Mesendoderm (in vitro differentiated cells): ENCODE measurements at regions not wholly inside any gene's neighbourhood (a gene's known extent, or its start where the extent isn't known, plus 50 kb on each side); places are given as distances from the start of the nearest gene placed in this dataset.

Experiments used
- DNase-seq: peaks from one replicate; pipeline ENCODE4 v3.0.0; 2013
- H2AK5ac ChIP-seq: 2 replicates; pipeline ENCODE4 v1.6.1; 2013; ENCODE audit warnings: low read length, inconsistent platforms
- H2BK120ac ChIP-seq: 2 replicates; pipeline ENCODE4 v1.6.1; 2013; ENCODE audit warnings: low read depth, mild to moderate bottlenecking, low read length, moderate library complexity, mixed read lengths
- H2BK15ac ChIP-seq: replicated peaks from 2 replicates; pipeline ENCODE4 v1.6.1; 2013; ENCODE audit warnings: low read depth, mild to moderate bottlenecking, moderate library complexity
- H2BK5ac ChIP-seq: 2 replicates; pipeline ENCODE4 v1.6.1; 2013; ENCODE audit warnings: low read length, inconsistent platforms
- H3K18ac ChIP-seq: 2 replicates; pipeline ENCODE4 v1.6.1; 2013; ENCODE audit warnings: mild to moderate bottlenecking, low read length, mixed read lengths
- H3K23ac ChIP-seq: one replicate; pipeline ENCODE4 v1.6.1; 2013; ENCODE audit warnings: low read length
- H3K27ac ChIP-seq: 2 replicates; pipeline ENCODE4 v1.5.1; 2013; ENCODE audit warnings: low read depth, mild to moderate bottlenecking, inconsistent platforms, low read length, moderate library complexity
- H3K27me3 ChIP-seq: 2 replicates; pipeline ENCODE4 v1.6.1; 2013; ENCODE audit warnings: low read length, control low read depth, mild to moderate bottlenecking, inconsistent platforms; ENCODE audit not compliant: insufficient read depth, poor library complexity
- H3K36me3 ChIP-seq: 2 replicates; pipeline ENCODE4 v1.6.1; 2013; ENCODE audit warnings: low read length, inconsistent platforms; ENCODE audit not compliant: control insufficient read depth, insufficient read depth
- H3K4ac ChIP-seq: one replicate; pipeline ENCODE4 v1.6.1; 2013; ENCODE audit warnings: low read depth, mild to moderate bottlenecking, low read length, moderate library complexity
- H3K4me1 ChIP-seq: 2 replicates; pipeline ENCODE4 v1.6.1; 2013; ENCODE audit warnings: low read depth, low read length, inconsistent platforms; ENCODE audit not compliant: control insufficient read depth
- H3K4me2 ChIP-seq: 2 replicates; pipeline ENCODE4 v1.6.1; 2013; ENCODE audit warnings: low read length
- H3K4me3 ChIP-seq: 2 replicates; pipeline ENCODE4 v1.5.1; 2013; ENCODE audit warnings: mild to moderate bottlenecking, low read length
- H3K56ac ChIP-seq: one replicate; pipeline ENCODE4 v1.6.1; 2013; ENCODE audit warnings: low read length
- H3K79me1 ChIP-seq: 2 replicates; pipeline ENCODE4 v1.6.1; 2013; ENCODE audit warnings: low read length, inconsistent platforms
- H3K79me2 ChIP-seq: 2 replicates; pipeline ENCODE4 v1.6.1; 2013; ENCODE audit warnings: mild to moderate bottlenecking, low read length; ENCODE audit not compliant: control insufficient read depth, insufficient read depth
- H3K9ac ChIP-seq: 2 replicates; pipeline ENCODE4 v1.6.1; 2013; ENCODE audit warnings: low read length, inconsistent platforms
- H4K5ac ChIP-seq: one replicate; pipeline ENCODE4 v1.6.1; 2013; ENCODE audit warnings: low read length
- H4K8ac ChIP-seq: one replicate; pipeline ENCODE4 v1.6.1; 2013; ENCODE audit warnings: low read depth, mild to moderate bottlenecking, control low read depth, low read length, moderate library complexity
- WGBS: extraction: QIAGEN DNeasy Blood & Tissue Kit; methylation state at CpG from one replicate; pipeline ENCODE4 v1.1.7; 2013; ENCODE audit warnings: low lambda C conversion rate, missing lambda C conversion rate; ENCODE audit not compliant: insufficient coverage; ENCODE audit errors: extremely low coverage; 5-methylcytosine and 5-hydroxymethylcytosine counted together

GRCh38 chr4:18458465-18458864 lies 436.9 kb upstream of the LCORL start:
- Histone ChIP-seq H3K18ac (no peak overlapping the region), H3K27ac (no peak overlapping the region), H3K36me3 (no peaks in the 10 kb centered on the region), H3K27me3 (no peaks in the 10 kb centered on the region), H3K4ac (no peak overlapping the region), H3K4me2 (no peak overlapping the region), H3K56ac (no peak overlapping the region), H2AK5ac (no peak overlapping the region), H4K8ac (no peak overlapping the region), H3K79me2 (no peaks in the 10 kb centered on the region), H3K23ac (no peak overlapping the region), H2BK15ac (no peak overlapping the region), H3K4me1 (no peaks in the 10 kb centered on the region), H4K5ac (no peak overlapping the region), H2BK120ac (no peak overlapping the region), H2BK5ac (no peak overlapping the region), H3K4me3 (no peak overlapping the region), H3K79me1 (no peaks in the 10 kb centered on the region), H3K9ac (no peak overlapping the region)
- DNase-seq = no peak
- no CpG with 5 or more reads among the region's 3 CpGs for WGBS

- no CpG with 5 or more reads among the region's 3 CpGs for WGBS
- Histone ChIP-seq H4K5ac (no peak overlapping the region), H3K79me2 (no peaks in the 10 kb centered on the region), H2BK15ac (no peak overlapping the region), H3K4me3 (no peak overlapping the region), H3K18ac (no peak overlapping the region), H2BK120ac (no peak overlapping the region), H3K9ac (no peak overlapping the region), H4K8ac (no peak overlapping the region), H2AK5ac (no peak overlapping the region), H3K23ac (no peak overlapping the region), H3K4me1 (no peaks in the 10 kb centered on the region), H3K4ac (no peak overlapping the region), H3K79me1 (no peaks in the 10 kb centered on the region), H3K4me2 (no peak overlapping the region), H3K27me3 (no peaks in the 10 kb centered on the region), H2BK5ac (no peak overlapping the region), H3K27ac (no peak overlapping the region), H3K36me3 (no peaks in the 10 kb centered on the region), H3K56ac (no peak overlapping the region)
- DNase-seq = no peak
These were observed 432.8 kb upstream of the LCORL start for GRCh38 chr4:18454349-18454748.

DNA sequence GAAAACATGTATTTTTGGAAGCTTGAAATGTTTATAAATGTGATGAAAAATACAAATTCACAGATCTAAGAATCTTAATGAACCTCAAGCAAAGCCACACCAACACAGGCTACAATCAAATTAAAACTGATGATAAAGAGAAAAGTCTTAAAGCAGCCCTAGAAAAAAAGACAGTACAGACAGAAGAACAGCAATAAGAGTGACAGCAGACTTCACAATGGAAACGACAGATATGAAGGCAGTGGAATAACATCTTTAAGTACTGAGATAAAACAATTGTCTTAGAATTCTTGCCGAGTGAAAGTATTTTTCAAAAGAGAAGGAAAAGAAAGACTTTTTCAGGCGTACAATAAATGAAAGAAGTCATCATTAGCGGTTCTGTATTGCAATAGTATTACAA lies 423.6 kb upstream of the LCORL start:
- H3K79me1 ChIP-seq = no peaks in the 10 kb centered on the region
- no peak overlapping the region for H3K9ac ChIP-seq
- no peak overlapping the region for H3K27ac ChIP-seq
- H3K23ac ChIP-seq = no peak overlapping the region
- H2AK5ac ChIP-seq = no peak overlapping the region
- H4K8ac ChIP-seq = no peak overlapping the region
- no CpG with 5 or more reads among the region's 4 CpGs for WGBS
- no peaks in the 10 kb centered on the region for H3K27me3 ChIP-seq
- H3K36me3 ChIP-seq = no peaks in the 10 kb centered on the region
- no peaks in the 10 kb centered on the region for H3K79me2 ChIP-seq
- H3K56ac ChIP-seq = no peak overlapping the region
- no peak overlapping the region for H2BK15ac ChIP-seq
- H2BK120ac ChIP-seq = no peak overlapping the region
- no peak overlapping the region for H3K4me3 ChIP-seq
- H3K18ac ChIP-seq = no peak overlapping the region
- no peak overlapping the region for H2BK5ac ChIP-seq
- no peak overlapping the region for H4K5ac ChIP-seq
- H3K4ac ChIP-seq = no peak overlapping the region
- no peak for DNase-seq
- no peak overlapping the region for H3K4me2 ChIP-seq
- no peaks in the 10 kb centered on the region for H3K4me1 ChIP-seq

GRCh38 chr4:18444206-18444605 lies 422.7 kb upstream of the LCORL start:
- H3K56ac ChIP-seq = no peak overlapping the region
- no peak overlapping the region for H3K4ac ChIP-seq
- no peak overlapping the region for H2BK15ac ChIP-seq
- no peak overlapping the region for H2AK5ac ChIP-seq
- H3K27me3 ChIP-seq = no peaks in the 10 kb centered on the region
- H3K79me1 ChIP-seq = no peaks in the 10 kb centered on the region
- no peak for DNase-seq
- no peaks in the 10 kb centered on the region for H3K36me3 ChIP-seq
- WGBS = no CpG with 5 or more reads among the region's 3 CpGs
- H3K79me2 ChIP-seq = no peaks in the 10 kb centered on the region
- H3K4me2 ChIP-seq = no peak overlapping the region
- H2BK5ac ChIP-seq = no peak overlapping the region
- no peak overlapping the region for H4K5ac ChIP-seq
- no peak overlapping the region for H3K4me3 ChIP-seq
- no peak overlapping the region for H3K9ac ChIP-seq
- H3K4me1 ChIP-seq = no peaks in the 10 kb centered on the region
- no peak overlapping the region for H4K8ac ChIP-seq
- no peak overlapping the region for H3K23ac ChIP-seq
- no peak overlapping the region for H3K27ac ChIP-seq
- no peak overlapping the region for H2BK120ac ChIP-seq
- H3K18ac ChIP-seq = no peak overlapping the region

DNA sequence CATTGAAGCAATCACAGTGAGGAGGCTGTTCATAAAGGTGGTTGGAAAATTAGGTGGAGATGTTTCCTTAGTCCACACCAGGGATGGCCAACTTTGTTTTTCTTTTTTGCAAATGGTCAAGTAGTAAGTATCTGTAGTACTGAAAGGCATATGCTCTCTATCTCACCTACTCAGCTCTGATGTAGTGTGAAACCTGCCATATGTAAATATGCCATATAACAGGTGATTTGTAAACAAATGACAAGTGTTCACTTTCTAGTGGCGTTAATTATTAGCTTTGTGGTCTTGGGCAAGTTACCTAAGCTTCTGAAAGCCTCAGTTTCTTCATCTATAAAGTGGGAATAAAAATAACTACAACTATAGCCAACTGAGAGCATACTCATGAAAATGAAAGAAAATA lies 421.4 kb upstream of the LCORL start:
- H3K36me3 ChIP-seq = no peaks in the 10 kb centered on the region
- no peak overlapping the region for H4K8ac ChIP-seq
- no peak overlapping the region for H3K56ac ChIP-seq
- H3K27ac ChIP-seq = no peak overlapping the region
- H3K79me2 ChIP-seq = no peaks in the 10 kb centered on the region
- H3K4ac ChIP-seq = no peak overlapping the region
- no peak overlapping the region for H3K4me3 ChIP-seq
- no peak overlapping the region for H2BK5ac ChIP-seq
- no peaks in the 10 kb centered on the region for H3K79me1 ChIP-seq
- no peak overlapping the region for H3K9ac ChIP-seq
- H3K4me1 ChIP-seq = no peaks in the 10 kb centered on the region
- no peak overlapping the region for H3K4me2 ChIP-seq
- H4K5ac ChIP-seq = no peak overlapping the region
- no peak overlapping the region for H2BK15ac ChIP-seq
- no peak overlapping the region for H3K23ac ChIP-seq
- H2AK5ac ChIP-seq = no peak overlapping the region
- WGBS = no CpG with 5 or more reads among the region's 1 CpG
- no peaks in the 10 kb centered on the region for H3K27me3 ChIP-seq
- no peak overlapping the region for H3K18ac ChIP-seq
- no peak for DNase-seq
- no peak overlapping the region for H2BK120ac ChIP-seq

- H3K27ac ChIP-seq = no peak overlapping the region
- no peak overlapping the region for H3K4me3 ChIP-seq
- H4K8ac ChIP-seq = no peak overlapping the region
- H3K36me3 ChIP-seq = no peaks in the 10 kb centered on the region
- H2BK120ac ChIP-seq = no peak overlapping the region
- H3K79me2 ChIP-seq = no peaks in the 10 kb centered on the region
- no peak overlapping the region for H3K4ac ChIP-seq
- no peaks in the 10 kb centered on the region for H3K4me1 ChIP-seq
- H3K56ac ChIP-seq = no peak overlapping the region
- H3K9ac ChIP-seq = no peak overlapping the region
- H3K18ac ChIP-seq = no peak overlapping the region
- no peak overlapping the region for H2BK15ac ChIP-seq
- H3K79me1 ChIP-seq = no peaks in the 10 kb centered on the region
- H2AK5ac ChIP-seq = no peak overlapping the region
- no peak overlapping the region for H4K5ac ChIP-seq
- no peak overlapping the region for H3K4me2 ChIP-seq
- H2BK5ac ChIP-seq = no peak overlapping the region
- no CpG with 5 or more reads among the region's 2 CpGs for WGBS
- H3K27me3 ChIP-seq = no peaks in the 10 kb centered on the region
- H3K23ac ChIP-seq = no peak overlapping the region
- no peak for DNase-seq
These were observed 420.1 kb upstream of the LCORL start for GRCh38 chr4:18441676-18442075.
